ENCODE measurements at regions not wholly inside any gene's neighbourhood (a gene's known extent, or its start where the extent isn't known, plus 50 kb on each side); places are given as distances from the start of the nearest gene placed in this dataset.

DNA sequence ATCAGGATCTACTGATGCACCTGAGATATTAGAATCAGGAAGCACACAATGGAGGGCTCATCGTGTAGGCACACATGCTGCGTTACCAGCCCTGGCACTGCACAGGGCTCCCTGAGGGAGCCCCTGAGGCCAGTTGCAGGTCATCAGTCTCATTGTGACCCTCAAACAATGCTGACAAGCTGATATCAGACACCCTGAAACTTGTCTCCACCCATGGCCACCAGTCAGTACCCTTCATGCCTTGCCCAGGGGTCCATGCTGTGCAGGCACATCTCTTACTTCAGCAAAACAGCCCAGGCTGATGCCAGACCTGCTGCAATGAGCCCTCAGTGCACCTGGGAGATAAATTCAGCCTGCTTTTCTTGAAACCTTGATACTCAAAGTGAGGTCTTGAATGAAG is 59.5 kb upstream of the SLC6A11 start:
- TF ChIP-seq POLR2A (IDR thresholded peaks at IDR 0.05): no peak
- TF ChIP-seq EP300 (IDR thresholded peaks at IDR 0.05): no peak
- TF ChIP-seq, protein P1, sequence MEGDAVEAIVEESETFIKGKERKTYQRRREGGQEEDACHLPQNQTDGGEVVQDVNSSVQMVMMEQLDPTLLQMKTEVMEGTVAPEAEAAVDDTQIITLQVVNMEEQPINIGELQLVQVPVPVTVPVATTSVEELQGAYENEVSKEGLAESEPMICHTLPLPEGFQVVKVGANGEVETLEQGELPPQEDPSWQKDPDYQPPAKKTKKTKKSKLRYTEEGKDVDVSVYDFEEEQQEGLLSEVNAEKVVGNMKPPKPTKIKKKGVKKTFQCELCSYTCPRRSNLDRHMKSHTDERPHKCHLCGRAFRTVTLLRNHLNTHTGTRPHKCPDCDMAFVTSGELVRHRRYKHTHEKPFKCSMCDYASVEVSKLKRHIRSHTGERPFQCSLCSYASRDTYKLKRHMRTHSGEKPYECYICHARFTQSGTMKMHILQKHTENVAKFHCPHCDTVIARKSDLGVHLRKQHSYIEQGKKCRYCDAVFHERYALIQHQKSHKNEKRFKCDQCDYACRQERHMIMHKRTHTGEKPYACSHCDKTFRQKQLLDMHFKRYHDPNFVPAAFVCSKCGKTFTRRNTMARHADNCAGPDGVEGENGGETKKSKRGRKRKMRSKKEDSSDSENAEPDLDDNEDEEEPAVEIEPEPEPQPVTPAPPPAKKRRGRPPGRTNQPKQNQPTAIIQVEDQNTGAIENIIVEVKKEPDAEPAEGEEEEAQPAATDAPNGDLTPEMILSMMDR (IDR thresholded peaks at IDR 0.05): no peak
- no peak for TF ChIP-seq POLR2AphosphoS5 (IDR thresholded peaks at IDR 0.05)
